ENCODE measurements at regions not wholly inside any gene's neighbourhood (a gene's known extent, or its start where the extent isn't known, plus 50 kb on each side); places are given as distances from the start of the nearest gene placed in this dataset.
"Not testable (repeated sequence)": the region's sequence is repeated elsewhere in the genome, so short reads cannot be mapped to it uniquely, and the experiment has no call there.

- TF ChIP-seq EZH2 (IDR thresholded peaks at IDR 0.05; ENCODE audit: borderline replicate concordance, low read depth, low read length, poor library complexity, severe bottlenecking) (no peak), CTCF (conservative IDR thresholded peaks at IDR 0.05; ENCODE audit: low read depth, low read length) (no peak)
Observed at GRCh38 chr5:101532430-101532829, 629.3 kb upstream of the ST8SIA4 start.

GRCh38 chr5:101531026-101531425 lies 627.9 kb upstream of the ST8SIA4 start:
- no peak for DNase-seq (ENCODE audit: low spot score)
- H3K9me3 ChIP-seq (ENCODE audit: low read depth, low read length, poor library complexity, severe bottlenecking) = no peaks in the 10 kb centered on the region
- no peaks in the 10 kb centered on the region for H3K4me1 ChIP-seq (ENCODE audit: insufficient read depth, low read length, poor library complexity, severe bottlenecking)
- CTCF ChIA-PET = no interaction called here
- intact Hi-C loops (cut with micrococcal nuclease; ENCODE audit: unreplicated experiment) = no loop called here
- no peaks in the 10 kb centered on the region for H3K36me3 ChIP-seq (ENCODE audit: insufficient read depth, low read length, poor library complexity, severe bottlenecking)
- H3K27ac ChIP-seq (ENCODE audit: low read depth, low read length, poor library complexity, severe bottlenecking) = no peak overlapping the region
- H3K27me3 ChIP-seq (replicated peaks; ENCODE audit: insufficient read depth, low read depth, low read length, poor library complexity) = no peaks in the 10 kb centered on the region
- no TSS peak for BruUV-seq (replicated peaks)
- POLR2A ChIA-PET (ENCODE audit: low non-redundant PET) = no interaction called here
- no peak for TF ChIP-seq EZH2 (IDR thresholded peaks at IDR 0.05; ENCODE audit: borderline replicate concordance, low read depth, low read length, poor library complexity, severe bottlenecking)
- no peak for TF ChIP-seq CTCF (conservative IDR thresholded peaks at IDR 0.05; ENCODE audit: low read depth, low read length)
- no peak overlapping the region for H3K4me3 ChIP-seq (ENCODE audit: low read depth, low read length, poor library complexity, severe bottlenecking)

More at GRCh38 chr5:101532430-101532829, 629.3 kb upstream of the ST8SIA4 start:
- POLR2A ChIA-PET (ENCODE audit: low non-redundant PET) = no interaction called here
- Histone ChIP-seq H3K9me3 (ENCODE audit: low read depth, low read length, poor library complexity, severe bottlenecking) (no peaks in the 10 kb centered on the region), H3K36me3 (ENCODE audit: insufficient read depth, low read length, poor library complexity, severe bottlenecking) (no peaks in the 10 kb centered on the region), H3K4me3 (ENCODE audit: low read depth, low read length, poor library complexity, severe bottlenecking) (no peak overlapping the region), H3K27ac (ENCODE audit: low read depth, low read length, poor library complexity, severe bottlenecking) (no peak overlapping the region), H3K27me3 (replicated peaks; ENCODE audit: insufficient read depth, low read depth, low read length, poor library complexity) (no peaks in the 10 kb centered on the region), H3K4me1 (ENCODE audit: insufficient read depth, low read length, poor library complexity, severe bottlenecking) (no peaks in the 10 kb centered on the region)
- CTCF ChIA-PET = no interaction called here
- DNase-seq (ENCODE audit: low spot score) = no peak
- intact Hi-C loops (cut with micrococcal nuclease; ENCODE audit: unreplicated experiment) = no loop called here
- BruUV-seq (replicated peaks) = no TSS peak

- POLR2A ChIA-PET (ENCODE audit: low non-redundant PET); H3K4me1 ChIP-seq (ENCODE audit: insufficient read depth, low read length, poor library complexity, severe bottlenecking); CTCF ChIA-PET; H3K9me3 ChIP-seq (ENCODE audit: low read depth, low read length, poor library complexity, severe bottlenecking); H3K4me3 ChIP-seq (ENCODE audit: low read depth, low read length, poor library complexity, severe bottlenecking); BruUV-seq (replicated peaks); H3K27me3 ChIP-seq (replicated peaks; ENCODE audit: insufficient read depth, low read depth, low read length, poor library complexity); intact Hi-C loops (cut with micrococcal nuclease; ENCODE audit: unreplicated experiment); DNase-seq (ENCODE audit: low spot score); H3K27ac ChIP-seq (ENCODE audit: low read depth, low read length, poor library complexity, severe bottlenecking); H3K36me3 ChIP-seq (ENCODE audit: insufficient read depth, low read length, poor library complexity, severe bottlenecking): not testable (repeated sequence)
Observed at GRCh38 chr5:101529094-101529493, 626.0 kb upstream of the ST8SIA4 start.

GRCh38 chr5:101520417-101520816 lies 617.3 kb upstream of the ST8SIA4 start:
- Histone ChIP-seq H3K27ac (ENCODE audit: low read depth, low read length, poor library complexity, severe bottlenecking) (no peak overlapping the region), H3K4me3 (ENCODE audit: low read depth, low read length, poor library complexity, severe bottlenecking) (no peak overlapping the region), H3K4me1 (ENCODE audit: insufficient read depth, low read length, poor library complexity, severe bottlenecking) (no peaks in the 10 kb centered on the region), H3K9me3 (ENCODE audit: low read depth, low read length, poor library complexity, severe bottlenecking) (peaks cover 5% of the 10 kb centered on the region), H3K36me3 (ENCODE audit: insufficient read depth, low read length, poor library complexity, severe bottlenecking) (no peaks in the 10 kb centered on the region), H3K27me3 (replicated peaks; ENCODE audit: insufficient read depth, low read depth, low read length, poor library complexity) (no peaks in the 10 kb centered on the region)
- no TSS peak for BruUV-seq (replicated peaks)
- ChIA-PET POLR2A (ENCODE audit: low non-redundant PET) (no interaction called here), CTCF (no interaction called here)
- intact Hi-C loops (cut with micrococcal nuclease; ENCODE audit: unreplicated experiment) = no loop called here
- DNase-seq (ENCODE audit: low spot score) = no peak
- TF ChIP-seq CTCF (conservative IDR thresholded peaks at IDR 0.05; ENCODE audit: low read depth, low read length) (no peak), EZH2 (IDR thresholded peaks at IDR 0.05; ENCODE audit: borderline replicate concordance, low read depth, low read length, poor library complexity, severe bottlenecking) (no peak)

Data from A673 (cell line).